NCI-H1092 treated with DMSO at 0.1 percent for 48 hours (cell line): ENCODE measurements at regions not wholly inside any gene's neighbourhood (a gene's known extent, or its start where the extent isn't known, plus 50 kb on each side); places are given as distances from the start of the nearest gene placed in this dataset.

Source experiments
- DNase-seq: peaks from one replicate; lab custom pipeline; 2025; lab: John Stamatoyannopoulos, UW

GRCh38 chr10:112047674-112048073 lies 135.9 kb downstream of the GPAM start:
- DNase-seq: no peak

GRCh38 chr10:112052166-112052565 lies 131.4 kb downstream of the GPAM start:
- no peak for DNase-seq

GRCh38 chr10:112053895-112054294 lies 129.7 kb downstream of the GPAM start:
- no peak for DNase-seq

DNA sequence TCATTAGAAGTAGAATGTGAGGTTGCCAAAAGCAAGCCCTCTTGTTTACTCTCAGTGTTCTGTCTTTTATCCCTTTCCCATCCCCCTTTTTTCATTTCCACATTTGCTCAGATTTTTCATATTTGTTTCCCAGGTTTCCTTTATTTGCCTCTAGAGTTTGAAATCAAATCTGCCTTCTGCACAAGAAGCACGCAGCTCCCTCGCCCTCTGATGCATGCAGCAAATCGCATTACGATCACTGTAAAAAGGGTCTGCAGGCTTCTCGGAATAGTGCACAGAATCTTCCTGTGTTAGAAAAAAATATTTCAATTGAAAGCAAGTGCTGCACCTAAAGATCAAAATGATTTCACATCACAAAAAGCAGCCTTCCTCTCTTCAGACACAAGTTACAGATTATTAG lies 129.0 kb downstream of the GPAM start:
- no peak for DNase-seq

GRCh38 chr10:112057072-112057471 lies 126.5 kb downstream of the GPAM start:
- no peak for DNase-seq

GRCh38 chr10:112059220-112059619 lies 124.3 kb downstream of the GPAM start:
- DNase-seq: no peak

DNA sequence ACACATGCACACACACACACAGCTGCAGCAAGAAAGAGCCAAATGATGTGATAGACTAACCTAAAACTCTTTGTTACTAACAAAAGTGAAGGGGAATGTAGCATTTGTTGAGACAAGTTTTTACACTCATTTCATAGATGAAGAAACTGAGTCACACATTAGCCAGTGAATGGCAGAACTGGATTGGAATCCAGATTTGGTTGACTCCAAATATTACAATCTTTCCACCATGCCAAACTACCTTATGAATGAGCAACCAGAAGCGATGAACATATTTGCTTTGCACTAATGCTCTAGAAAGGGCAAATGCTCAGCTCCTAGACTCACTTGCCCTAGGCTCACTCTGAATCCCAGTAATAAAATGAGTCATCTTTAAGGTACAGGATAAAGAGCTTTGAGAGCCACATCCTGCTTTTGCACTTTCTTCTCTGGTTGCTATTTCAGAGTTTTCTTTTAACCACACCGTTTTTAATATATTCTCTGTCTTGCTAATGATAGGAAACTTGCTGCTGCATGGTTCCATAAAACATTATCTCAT lies 111.9 kb downstream of the GPAM start:
- DNase-seq: no peak

GRCh38 chr10:112078003-112078402 lies 105.6 kb downstream of the GPAM start:
- DNase-seq: no peak

DNA sequence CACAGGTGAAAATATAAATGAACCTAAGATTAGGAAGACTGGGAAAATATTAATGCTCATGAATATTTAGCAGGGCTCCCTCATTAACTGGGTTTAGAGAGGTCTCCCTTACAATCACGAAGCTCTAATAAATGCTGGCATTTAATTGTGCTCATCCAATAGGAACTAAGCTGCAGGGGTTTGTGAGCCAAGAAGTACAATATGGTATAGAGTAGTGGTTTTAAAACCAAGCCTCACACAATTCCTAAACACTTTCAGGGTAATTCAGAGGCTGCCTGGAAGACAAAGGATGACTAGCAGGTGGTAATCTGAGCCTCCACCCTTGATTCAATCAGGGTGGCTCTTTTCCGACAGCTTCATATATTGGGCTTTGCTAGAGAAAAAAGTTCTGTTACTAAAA lies 103.3 kb downstream of the GPAM start:
- DNase-seq: no peak

DNA sequence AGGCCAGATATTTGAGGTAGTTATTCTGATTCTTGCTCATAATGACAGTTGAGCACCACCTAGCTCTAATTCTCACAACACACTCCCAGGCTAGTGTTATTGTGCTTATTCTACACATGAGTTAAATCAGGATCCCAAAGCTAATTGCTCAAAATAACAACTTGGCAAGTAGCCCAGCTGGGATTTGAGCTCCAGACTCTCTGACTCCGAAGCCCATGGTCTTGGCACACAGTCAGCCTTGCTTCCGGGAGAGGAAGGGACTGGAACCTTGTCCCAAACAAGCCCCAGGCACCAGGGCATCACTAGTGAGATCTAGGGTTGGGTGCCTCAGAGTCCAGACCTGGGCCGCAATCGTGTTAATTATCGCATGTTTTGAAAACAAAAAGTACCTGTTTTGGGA lies 101.4 kb downstream of the GPAM start:
- DNase-seq: no peak

GRCh38 chr10:112083472-112083871 lies 100.1 kb downstream of the GPAM start:
- DNase-seq: no peak

DNA sequence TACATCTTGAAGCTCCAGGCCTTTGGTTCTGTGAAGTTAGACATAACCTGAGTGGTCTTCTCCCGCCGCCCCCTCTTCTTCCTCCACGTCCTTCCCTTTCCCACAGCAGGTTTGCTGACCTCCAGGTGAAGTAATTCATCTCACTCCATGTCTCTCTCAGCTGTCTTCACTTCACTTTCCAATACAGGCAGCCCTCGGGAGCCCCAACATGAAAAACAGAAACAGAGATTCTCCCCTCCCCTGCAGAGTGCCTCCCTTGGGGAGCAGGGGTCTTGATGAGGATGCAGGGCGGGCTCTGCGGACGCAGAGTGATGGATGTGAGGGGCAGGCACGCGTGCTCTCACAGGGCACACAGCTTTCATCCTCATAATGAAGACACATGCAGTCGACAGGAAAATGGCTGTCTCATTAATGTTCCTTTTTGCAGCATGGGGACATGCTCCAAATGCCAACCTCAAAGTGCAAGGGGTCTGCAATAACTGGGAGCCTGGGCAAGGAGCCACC lies 95.6 kb downstream of the GPAM start:
- DNase-seq: no peak

DNA sequence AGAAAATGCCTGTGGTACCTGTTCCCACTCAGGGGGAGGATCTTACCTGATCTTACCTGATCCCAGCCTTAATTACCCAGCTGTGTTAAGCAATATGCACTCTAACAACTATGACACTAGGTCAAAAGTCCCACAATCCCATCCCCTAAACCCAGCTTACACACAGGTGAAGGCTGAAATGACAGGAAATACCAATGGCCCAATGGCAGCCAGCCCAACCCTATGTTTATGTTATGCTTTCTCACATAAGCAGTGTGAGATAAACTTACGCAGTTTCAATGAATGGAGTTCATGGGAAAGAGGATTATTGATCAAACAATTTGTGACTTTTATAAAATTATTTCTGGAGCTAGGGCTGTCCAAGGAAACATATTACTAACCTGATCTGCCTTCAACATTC lies 91.9 kb downstream of the GPAM start:
- no peak for DNase-seq

DNA sequence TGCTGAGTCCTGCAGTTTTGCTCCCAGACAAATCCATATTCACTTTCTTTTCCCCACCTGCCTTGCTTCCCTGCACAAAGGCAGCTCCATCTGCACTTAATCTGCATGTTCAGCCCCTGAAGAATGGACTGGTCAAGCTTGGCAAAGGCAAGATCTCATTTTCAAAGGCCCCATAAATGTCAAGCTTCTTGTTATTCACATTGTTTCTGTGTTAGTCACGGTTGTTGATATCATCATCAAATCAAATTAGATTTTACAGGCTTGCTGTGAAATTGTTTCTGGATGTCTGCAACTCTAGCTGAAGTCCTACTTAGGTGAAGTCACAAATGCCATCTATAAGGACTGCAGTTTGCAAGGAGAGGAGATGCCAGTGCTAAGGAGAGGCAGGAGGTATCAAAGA lies 91.0 kb downstream of the GPAM start:
- DNase-seq: no peak

- no peak for DNase-seq
Measured at GRCh38 chr10:112094984-112095383, 88.6 kb downstream of the GPAM start.

- DNase-seq: no peak
Measured at GRCh38 chr10:112095731-112096130, 87.8 kb downstream of the GPAM start.

GRCh38 chr10:112098682-112099081 lies 84.9 kb downstream of the GPAM start:
- DNase-seq: no peak
